ENCODE measurements at regions not wholly inside any gene's neighbourhood (a gene's known extent, or its start where the extent isn't known, plus 50 kb on each side); places are given as distances from the start of the nearest gene placed in this dataset.
"Not testable (repeated sequence)": the region's sequence is repeated elsewhere in the genome, so short reads cannot be mapped to it uniquely, and the experiment has no call there.

- H3K36me3 ChIP-seq (ENCODE audit: control insufficient read depth in 2 of 2, extremely low read depth in 1 of 2, insufficient read depth in 1 of 2, low read length in 1 of 2); H3K4me3 Mint-ChIP-seq; H3K4me1 Mint-ChIP-seq; H3K36me3 Mint-ChIP-seq; H3K4me1 ChIP-seq (ENCODE audit: control insufficient read depth in 1 of 2, extremely low read depth in 1 of 2, insufficient read depth in 2 of 2, low read length in 2 of 2); H3K27ac ChIP-seq (ENCODE audit: low read length); CTCF ChIA-PET; POLR2A ChIA-PET; ATAC-seq (replicated peaks in 1 of 4); H3K9me3 ChIP-seq; H3K27me3 Mint-ChIP-seq; H3K4me3 ChIP-seq (ENCODE audit: control insufficient read depth in 1 of 2, extremely low read depth in 1 of 2, low read length in 1 of 2); DNase-seq; H3K27ac Mint-ChIP-seq; H3K27me3 ChIP-seq (replicated peaks in 1 of 2; ENCODE audit: control insufficient read depth in 2 of 2, extremely low read depth in 1 of 2, insufficient read depth in 2 of 2, low read length in 1 of 2): not testable (repeated sequence)
- 93% methylated on average over 12 of the region's 37 CpGs for WGBS (ENCODE audit: insufficient coverage)
- peaks cover 0 to 17% (median 9%) of the 10 kb centered on the region in 3 donors for H3K9me3 Mint-ChIP-seq
Measured at GRCh38 chr6:85838351-85839119, 195.8 kb upstream of the SYNCRIP start.

- H3K9me3 Mint-ChIP-seq, result peaks cover 18 to 24% (median 22%) of the 10 kb centered on the region in 3 donors
- H3K36me3 Mint-ChIP-seq, result no peaks in the 10 kb centered on the region
- Histone ChIP-seq H3K36me3 (ENCODE audit: control insufficient read depth in 2 of 2, extremely low read depth in 1 of 2, insufficient read depth in 1 of 2, low read length in 1 of 2) (no peaks in the 10 kb centered on the region), H3K9me3 (no peaks in the 10 kb centered on the region), H3K4me3 (ENCODE audit: control insufficient read depth in 1 of 2, extremely low read depth in 1 of 2, low read length in 1 of 2) (no peak overlapping the region), H3K27me3 (replicated peaks in 1 of 2; ENCODE audit: control insufficient read depth in 2 of 2, extremely low read depth in 1 of 2, insufficient read depth in 2 of 2, low read length in 1 of 2) (peaks cover 0 to 15% of the 10 kb centered on the region in 2 experiments), H3K27ac (ENCODE audit: low read length) (no peak overlapping the region), H3K4me1 (ENCODE audit: control insufficient read depth in 1 of 2, extremely low read depth in 1 of 2, insufficient read depth in 2 of 2, low read length in 2 of 2) (no peaks in the 10 kb centered on the region)
- ChIA-PET CTCF (no interaction called here), POLR2A (no interaction called here)
- H3K27ac Mint-ChIP-seq, result no peak overlapping the region
- DNase-seq (no peak), ATAC-seq (replicated peaks in 1 of 4) (no peak)
- no peaks in the 10 kb centered on the region for H3K4me1 Mint-ChIP-seq
- H3K27me3 Mint-ChIP-seq, result peaks cover 3% of the 10 kb centered on the region in 2 donors
- no peak overlapping the region for H3K4me3 Mint-ChIP-seq
Measured at GRCh38 chr6:85828973-85829372, 186.3 kb upstream of the SYNCRIP start.

GRCh38 chr6:85826997-85827396, 184.3 kb upstream of the SYNCRIP start:
- Mint-ChIP-seq H3K4me1 (no peaks in the 10 kb centered on the region), H3K27ac (no peak overlapping the region), H3K27me3 (peaks cover 0 to 2% of the 10 kb centered on the region in 2 donors), H3K4me3 (no peak overlapping the region), H3K9me3 (peaks cover 17 to 34% (median 28%) of the 10 kb centered on the region in 3 donors), H3K36me3 (no peaks in the 10 kb centered on the region)
- Histone ChIP-seq H3K27ac (ENCODE audit: low read length) (no peak overlapping the region), H3K9me3 (no peaks in the 10 kb centered on the region), H3K4me3 (ENCODE audit: control insufficient read depth in 1 of 2, extremely low read depth in 1 of 2, low read length in 1 of 2) (no peak overlapping the region), H3K27me3 (replicated peaks in 1 of 2; ENCODE audit: control insufficient read depth in 2 of 2, extremely low read depth in 1 of 2, insufficient read depth in 2 of 2, low read length in 1 of 2) (peaks cover 0 to 15% of the 10 kb centered on the region in 2 experiments), H3K4me1 (ENCODE audit: control insufficient read depth in 1 of 2, extremely low read depth in 1 of 2, insufficient read depth in 2 of 2, low read length in 2 of 2) (no peaks in the 10 kb centered on the region), H3K36me3 (ENCODE audit: control insufficient read depth in 2 of 2, extremely low read depth in 1 of 2, insufficient read depth in 1 of 2, low read length in 1 of 2) (no peaks in the 10 kb centered on the region)
- whole genome bisulfite sequencing (ENCODE audit: insufficient coverage), result 95% methylated on average over 1 of the region's 1 CpG
- no peak for DNase-seq
- ATAC-seq (replicated peaks in 1 of 4), result no peak
- ChIA-PET POLR2A (no interaction called here), CTCF (no interaction called here)

- H3K9me3 Mint-ChIP-seq, result peaks cover 15 to 29% (median 26%) of the 10 kb centered on the region in 3 donors
Measured at GRCh38 chr6:85824329-85824728, 181.6 kb upstream of the SYNCRIP start.

GRCh38 chr6:85810558-85810957, 167.9 kb upstream of the SYNCRIP start:
- ChIA-PET CTCF (no interaction called here), POLR2A (no interaction called here)
- 53% methylated on average over 1 of the region's 1 CpG for WGBS (ENCODE audit: insufficient coverage)
- Mint-ChIP-seq H3K4me1 (no peaks in the 10 kb centered on the region), H3K36me3 (no peaks in the 10 kb centered on the region), H3K9me3 (peaks cover 4 to 34% (median 5%) of the 10 kb centered on the region in 3 donors), H3K27ac (no peak overlapping the region), H3K27me3 (peaks cover 0 to 23% of the 10 kb centered on the region in 2 donors), H3K4me3 (no peak overlapping the region)
- Histone ChIP-seq H3K4me3 (ENCODE audit: control insufficient read depth in 1 of 2, extremely low read depth in 1 of 2, low read length in 1 of 2) (no peak overlapping the region), H3K9me3 (no peaks in the 10 kb centered on the region), H3K27ac (ENCODE audit: low read length) (no peak overlapping the region), H3K36me3 (ENCODE audit: control insufficient read depth in 2 of 2, extremely low read depth in 1 of 2, insufficient read depth in 1 of 2, low read length in 1 of 2) (no peaks in the 10 kb centered on the region), H3K4me1 (ENCODE audit: control insufficient read depth in 1 of 2, extremely low read depth in 1 of 2, insufficient read depth in 2 of 2, low read length in 2 of 2) (no peaks in the 10 kb centered on the region), H3K27me3 (replicated peaks in 1 of 2; ENCODE audit: control insufficient read depth in 2 of 2, extremely low read depth in 1 of 2, insufficient read depth in 2 of 2, low read length in 1 of 2) (no peaks in the 10 kb centered on the region)
- no peak for DNase-seq
- ATAC-seq (replicated peaks in 1 of 4), result no peak

More at GRCh38 chr6:85824329-85824728, 181.6 kb upstream of the SYNCRIP start:
- Histone ChIP-seq H3K27ac (ENCODE audit: low read length) (no peak overlapping the region), H3K9me3 (no peaks in the 10 kb centered on the region), H3K4me3 (ENCODE audit: control insufficient read depth in 1 of 2, extremely low read depth in 1 of 2, low read length in 1 of 2) (no peak overlapping the region), H3K4me1 (ENCODE audit: control insufficient read depth in 1 of 2, extremely low read depth in 1 of 2, insufficient read depth in 2 of 2, low read length in 2 of 2) (no peaks in the 10 kb centered on the region), H3K27me3 (replicated peaks in 1 of 2; ENCODE audit: control insufficient read depth in 2 of 2, extremely low read depth in 1 of 2, insufficient read depth in 2 of 2, low read length in 1 of 2) (peaks cover 0 to 15% of the 10 kb centered on the region in 2 experiments), H3K36me3 (ENCODE audit: control insufficient read depth in 2 of 2, extremely low read depth in 1 of 2, insufficient read depth in 1 of 2, low read length in 1 of 2) (no peaks in the 10 kb centered on the region)
- CTCF ChIA-PET, result no interaction called here
- peaks cover 0 to 2% of the 10 kb centered on the region in 2 donors for H3K27me3 Mint-ChIP-seq
- no peaks in the 10 kb centered on the region for H3K36me3 Mint-ChIP-seq
- POLR2A ChIA-PET, result no interaction called here
- DNase-seq, result no peak
- 40% methylated on average over 1 of the region's 1 CpG for WGBS (ENCODE audit: insufficient coverage)
- ATAC-seq (replicated peaks in 1 of 4), result no peak
- no peak overlapping the region for H3K4me3 Mint-ChIP-seq
- no peaks in the 10 kb centered on the region for H3K4me1 Mint-ChIP-seq
- no peak overlapping the region for H3K27ac Mint-ChIP-seq

GRCh38 chr6:85803721-85804120, 161.0 kb upstream of the SYNCRIP start:
- WGBS (ENCODE audit: insufficient coverage), result no CpG with 5 or more reads among the region's 1 CpG
- Histone ChIP-seq H3K36me3 (ENCODE audit: control insufficient read depth in 2 of 2, extremely low read depth in 1 of 2, insufficient read depth in 1 of 2, low read length in 1 of 2) (no peaks in the 10 kb centered on the region), H3K27me3 (replicated peaks in 1 of 2; ENCODE audit: control insufficient read depth in 2 of 2, extremely low read depth in 1 of 2, insufficient read depth in 2 of 2, low read length in 1 of 2) (no peaks in the 10 kb centered on the region), H3K4me3 (ENCODE audit: control insufficient read depth in 1 of 2, extremely low read depth in 1 of 2, low read length in 1 of 2) (no peak overlapping the region), H3K4me1 (ENCODE audit: control insufficient read depth in 1 of 2, extremely low read depth in 1 of 2, insufficient read depth in 2 of 2, low read length in 2 of 2) (no peaks in the 10 kb centered on the region), H3K9me3 (no peaks in the 10 kb centered on the region), H3K27ac (ENCODE audit: low read length) (no peak overlapping the region)
- Mint-ChIP-seq H3K27me3 (peaks cover 4 to 19% of the 10 kb centered on the region in 2 donors), H3K36me3 (no peaks in the 10 kb centered on the region), H3K4me1 (no peaks in the 10 kb centered on the region), H3K27ac (no peak overlapping the region), H3K9me3 (peaks cover 4 to 7% (median 4%) of the 10 kb centered on the region in 3 donors), H3K4me3 (no peak overlapping the region)
- POLR2A ChIA-PET, result no interaction called here
- ATAC-seq (replicated peaks in 1 of 4), result no peak
- CTCF ChIA-PET, result no interaction called here
- DNase-seq, result no peak

- Mint-ChIP-seq H3K9me3 (peaks cover 0 to 4% (median 4%) of the 10 kb centered on the region in 3 donors), H3K27ac (no peak overlapping the region), H3K4me3 (no peak overlapping the region), H3K4me1 (no peaks in the 10 kb centered on the region), H3K36me3 (no peaks in the 10 kb centered on the region), H3K27me3 (peaks cover 4 to 23% of the 10 kb centered on the region in 2 donors)
- Histone ChIP-seq H3K27me3 (replicated peaks in 1 of 2; ENCODE audit: control insufficient read depth in 2 of 2, extremely low read depth in 1 of 2, insufficient read depth in 2 of 2, low read length in 1 of 2) (no peaks in the 10 kb centered on the region), H3K4me1 (ENCODE audit: control insufficient read depth in 1 of 2, extremely low read depth in 1 of 2, insufficient read depth in 2 of 2, low read length in 2 of 2) (no peaks in the 10 kb centered on the region), H3K4me3 (ENCODE audit: control insufficient read depth in 1 of 2, extremely low read depth in 1 of 2, low read length in 1 of 2) (no peak overlapping the region), H3K9me3 (no peaks in the 10 kb centered on the region), H3K27ac (ENCODE audit: low read length) (no peak overlapping the region), H3K36me3 (ENCODE audit: control insufficient read depth in 2 of 2, extremely low read depth in 1 of 2, insufficient read depth in 1 of 2, low read length in 1 of 2) (no peaks in the 10 kb centered on the region)
- DNase-seq (no peak), ATAC-seq (replicated peaks in 1 of 4) (no peak)
- ChIA-PET CTCF (no interaction called here), POLR2A (no interaction called here)
- no CpG with 5 or more reads among the region's 1 CpG for WGBS (ENCODE audit: insufficient coverage)
Measured at GRCh38 chr6:85802162-85802561, 159.5 kb upstream of the SYNCRIP start.
